Mucosa of rectum (tissue), 2 donors: ENCODE measurements at regions not wholly inside any gene's neighbourhood (a gene's known extent, or its start where the extent isn't known, plus 50 kb on each side); places are given as distances from the start of the nearest gene placed in this dataset.
"Not testable (repeated sequence)": the region's sequence is repeated elsewhere in the genome, so short reads cannot be mapped to it uniquely, and the experiment has no call there.

Source experiments
- H3K27ac ChIP-seq, 2 donors: one replicate each; pipeline ENCODE4 v1.7.0; 2013; ENCODE audit warnings: inconsistent platforms in 2 of 2, low read depth in 2 of 2, low read length in 2 of 2
- H3K27me3 ChIP-seq, 2 donors: one replicate each; pipeline ENCODE4 v1.7.0; 2013; ENCODE audit warnings: low read length in 2 of 2; ENCODE audit not compliant: control insufficient read depth in 2 of 2, insufficient read depth in 2 of 2
- H3K36me3 ChIP-seq, 2 donors: one replicate each; pipeline ENCODE4 v1.7.0; 2013; ENCODE audit warnings: low read length in 2 of 2; ENCODE audit not compliant: control insufficient read depth in 2 of 2, insufficient read depth in 2 of 2
- H3K4me1 ChIP-seq, 2 donors: one replicate each; pipeline ENCODE4 v1.7.0; 2013; ENCODE audit warnings: low read length in 2 of 2, mild to moderate bottlenecking in 1 of 2; ENCODE audit not compliant: control insufficient read depth in 2 of 2, insufficient read depth in 2 of 2
- H3K4me3 ChIP-seq, 2 donors: one replicate each; pipeline ENCODE4 v1.7.0; 2013; ENCODE audit warnings: low read length in 2 of 2
- H3K9ac ChIP-seq, 2 donors: one replicate each; pipeline ENCODE4 v1.7.0; 2013; ENCODE audit warnings: low read length in 2 of 2, low read depth in 1 of 2, mild to moderate bottlenecking in 1 of 2
- H3K9me3 ChIP-seq, 2 donors: one replicate each; pipeline ENCODE4 v1.7.0; 2013; ENCODE audit warnings: low read length in 2 of 2; ENCODE audit not compliant: control insufficient read depth in 2 of 2
- donor health status: healthy.
- donor health status: Normal muscosa, but diverticular disease.

- Histone ChIP-seq H3K36me3 (no peaks in the 10 kb centered on the region), H3K27me3 (no peaks in the 10 kb centered on the region), H3K9ac (no peak overlapping the region), H3K9me3 (no peaks in the 10 kb centered on the region), H3K4me1 (no peaks in the 10 kb centered on the region), H3K4me3 (no peak overlapping the region), H3K27ac (no peak overlapping the region)
Observed at GRCh38 chr13:33561627-33562026, 256.3 kb upstream of the RFC3 start.

DNA sequence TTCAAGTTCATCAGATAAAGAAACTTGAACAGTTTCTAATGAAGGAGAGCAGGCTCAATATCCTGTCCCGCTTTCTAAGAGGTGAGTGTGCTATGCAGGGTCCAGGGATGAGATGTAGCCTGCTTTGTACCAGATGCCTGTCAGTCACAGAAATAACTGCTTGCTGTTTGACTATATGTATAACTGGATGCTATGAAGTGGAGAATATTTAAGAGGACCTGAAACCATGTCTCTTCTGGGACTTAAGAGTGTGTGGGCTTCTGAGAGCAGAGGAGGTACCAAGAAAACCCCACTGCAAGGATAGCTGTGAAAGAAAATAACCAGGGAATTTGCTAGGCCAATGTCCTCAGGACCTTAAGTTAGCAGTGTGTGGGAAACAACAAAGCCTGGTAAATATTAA, 246.3 kb upstream of the RFC3 start:
- Histone ChIP-seq H3K27ac (no peak overlapping the region), H3K27me3 (no peaks in the 10 kb centered on the region), H3K4me3 (no peak overlapping the region), H3K4me1 (no peaks in the 10 kb centered on the region), H3K9ac (no peak overlapping the region), H3K36me3 (no peaks in the 10 kb centered on the region), H3K9me3 (no peaks in the 10 kb centered on the region)

DNA sequence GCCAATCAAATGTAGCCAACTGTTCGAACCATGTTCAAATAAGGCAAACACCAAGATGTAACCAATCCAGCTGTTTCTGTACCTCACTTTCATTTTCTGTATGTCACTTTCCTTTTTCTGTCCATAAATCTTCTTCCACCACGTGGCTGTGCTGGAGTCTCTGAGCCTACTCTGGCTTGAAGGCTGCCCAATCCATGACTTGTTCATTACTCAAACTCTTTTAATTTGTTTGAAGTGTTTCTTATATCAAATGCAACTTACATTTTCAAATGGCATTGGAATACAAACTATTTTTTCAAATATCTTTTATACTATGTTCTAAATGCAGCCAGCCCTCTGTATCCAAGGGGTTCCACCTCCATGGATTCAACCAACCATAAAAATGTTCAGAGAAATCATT, 245.6 kb upstream of the RFC3 start:
- H3K9ac ChIP-seq, H3K9me3 ChIP-seq, H3K4me3 ChIP-seq, H3K27me3 ChIP-seq, H3K4me1 ChIP-seq, H3K27ac ChIP-seq, H3K36me3 ChIP-seq: not testable (repeated sequence)

DNA sequence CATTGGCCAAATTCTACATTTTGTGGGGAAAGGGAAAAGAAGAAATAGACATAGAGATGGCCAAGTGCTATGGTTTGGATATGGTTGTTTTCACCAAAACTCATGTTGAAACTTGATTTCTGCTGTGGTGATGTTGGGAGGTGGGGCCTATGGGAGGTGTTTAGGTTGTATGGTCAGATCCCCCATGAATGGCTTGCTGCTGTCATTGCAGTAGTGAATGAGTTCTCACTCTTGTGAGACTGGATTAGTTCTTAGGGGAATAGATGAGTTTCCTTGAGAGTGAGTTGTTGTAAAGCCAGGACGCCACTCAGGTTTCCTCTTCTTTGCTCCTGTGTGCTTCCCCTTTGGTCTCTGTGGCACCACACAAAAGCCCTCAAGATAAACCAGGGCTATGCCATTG, 242.6 kb upstream of the RFC3 start:
- Histone ChIP-seq H3K4me3 (no peak overlapping the region), H3K36me3 (no peaks in the 10 kb centered on the region), H3K4me1 (no peaks in the 10 kb centered on the region), H3K9me3 (no peaks in the 10 kb centered on the region), H3K27me3 (no peaks in the 10 kb centered on the region), H3K9ac (no peak overlapping the region), H3K27ac (no peak overlapping the region)

DNA sequence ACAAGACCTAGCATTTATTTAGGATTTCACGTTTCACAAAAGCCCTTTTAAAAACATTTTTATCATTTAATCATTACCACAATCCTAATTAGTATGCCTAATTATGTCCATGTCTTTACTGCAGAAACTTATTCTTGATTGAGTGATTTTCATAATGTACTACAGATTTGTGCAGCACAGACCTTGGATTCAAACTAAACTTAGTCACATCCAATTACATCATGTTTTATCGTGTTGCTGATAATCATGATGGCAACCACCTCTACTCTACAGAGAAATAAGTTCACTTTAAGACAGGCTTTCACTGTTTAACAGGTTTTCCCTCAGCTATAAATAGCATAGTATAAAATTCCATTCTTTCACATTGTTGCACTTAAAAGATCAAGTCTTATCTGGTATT, 240.9 kb upstream of the RFC3 start:
- H3K9ac ChIP-seq = no peak overlapping the region
- no peak overlapping the region for H3K27ac ChIP-seq
- H3K27me3 ChIP-seq = no peaks in the 10 kb centered on the region
- no peaks in the 10 kb centered on the region for H3K4me1 ChIP-seq
- no peaks in the 10 kb centered on the region for H3K36me3 ChIP-seq
- H3K9me3 ChIP-seq = no peaks in the 10 kb centered on the region
- no peak overlapping the region for H3K4me3 ChIP-seq

DNA sequence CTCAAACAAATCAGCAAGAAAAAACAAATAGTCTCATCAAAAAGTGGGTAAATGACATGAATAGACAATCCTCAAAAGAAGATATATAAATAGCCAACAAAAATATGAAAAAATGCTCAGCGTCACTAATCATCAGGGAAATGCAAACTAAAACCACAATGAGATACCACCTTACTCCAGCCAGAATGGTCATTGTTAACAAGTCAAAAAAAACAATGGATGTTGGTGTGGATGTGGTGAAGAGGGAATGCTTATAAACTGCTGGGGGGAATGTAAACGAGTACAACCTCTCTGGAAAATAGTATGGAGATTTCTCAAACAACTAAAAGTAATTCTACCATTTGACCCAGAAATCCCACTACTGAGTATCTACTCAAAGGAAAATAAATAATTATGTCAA, 239.2 kb upstream of the RFC3 start:
- Histone ChIP-seq H3K4me3 (no peak overlapping the region), H3K27ac (no peak overlapping the region), H3K9me3 (no peaks in the 10 kb centered on the region), H3K4me1 (no peaks in the 10 kb centered on the region), H3K9ac (no peak overlapping the region), H3K27me3 (no peaks in the 10 kb centered on the region), H3K36me3 (no peaks in the 10 kb centered on the region)

- Histone ChIP-seq H3K9me3 (no peaks in the 10 kb centered on the region), H3K27ac (no peak overlapping the region), H3K27me3 (no peaks in the 10 kb centered on the region), H3K9ac (no peak overlapping the region), H3K36me3 (no peaks in the 10 kb centered on the region), H3K4me1 (no peaks in the 10 kb centered on the region), H3K4me3 (no peak overlapping the region)
Observed at GRCh38 chr13:33582121-33582520, 235.8 kb upstream of the RFC3 start.

GRCh38 chr13:33583398-33583797, 234.6 kb upstream of the RFC3 start:
- Histone ChIP-seq H3K9me3 (no peaks in the 10 kb centered on the region), H3K27me3 (no peaks in the 10 kb centered on the region), H3K9ac (no peak overlapping the region), H3K4me3 (no peak overlapping the region), H3K4me1 (no peaks in the 10 kb centered on the region), H3K36me3 (no peaks in the 10 kb centered on the region), H3K27ac (no peak overlapping the region)

DNA sequence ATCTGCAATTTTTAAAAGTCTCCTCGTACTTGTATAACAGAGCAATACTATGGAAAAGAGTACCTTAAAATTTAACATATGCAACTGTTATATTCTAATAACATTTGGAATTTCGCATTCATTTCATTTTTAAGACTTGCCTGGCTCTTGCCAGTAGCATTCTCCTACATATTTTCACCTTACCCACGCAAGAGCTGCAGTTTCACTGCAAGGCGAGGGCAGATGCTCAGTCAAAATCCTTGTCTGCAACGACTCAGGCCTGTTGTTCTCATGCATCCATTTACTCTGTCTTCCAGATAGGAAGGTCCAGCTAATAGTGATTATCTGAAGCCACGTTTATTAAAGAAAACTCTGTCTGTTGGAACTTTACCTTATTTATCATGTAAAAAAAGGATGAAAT, 227.0 kb upstream of the RFC3 start:
- no peak overlapping the region for H3K27ac ChIP-seq
- H3K4me3 ChIP-seq = no peak overlapping the region
- no peaks in the 10 kb centered on the region for H3K9me3 ChIP-seq
- H3K4me1 ChIP-seq = no peaks in the 10 kb centered on the region
- no peaks in the 10 kb centered on the region for H3K36me3 ChIP-seq
- H3K9ac ChIP-seq = no peak overlapping the region
- no peaks in the 10 kb centered on the region for H3K27me3 ChIP-seq

GRCh38 chr13:33606692-33607091, 211.3 kb upstream of the RFC3 start:
- Histone ChIP-seq H3K27me3 (no peaks in the 10 kb centered on the region), H3K36me3 (no peaks in the 10 kb centered on the region), H3K4me1 (no peaks in the 10 kb centered on the region), H3K9ac (no peak overlapping the region), H3K9me3 (no peaks in the 10 kb centered on the region), H3K27ac (no peak overlapping the region), H3K4me3 (no peak overlapping the region)

DNA sequence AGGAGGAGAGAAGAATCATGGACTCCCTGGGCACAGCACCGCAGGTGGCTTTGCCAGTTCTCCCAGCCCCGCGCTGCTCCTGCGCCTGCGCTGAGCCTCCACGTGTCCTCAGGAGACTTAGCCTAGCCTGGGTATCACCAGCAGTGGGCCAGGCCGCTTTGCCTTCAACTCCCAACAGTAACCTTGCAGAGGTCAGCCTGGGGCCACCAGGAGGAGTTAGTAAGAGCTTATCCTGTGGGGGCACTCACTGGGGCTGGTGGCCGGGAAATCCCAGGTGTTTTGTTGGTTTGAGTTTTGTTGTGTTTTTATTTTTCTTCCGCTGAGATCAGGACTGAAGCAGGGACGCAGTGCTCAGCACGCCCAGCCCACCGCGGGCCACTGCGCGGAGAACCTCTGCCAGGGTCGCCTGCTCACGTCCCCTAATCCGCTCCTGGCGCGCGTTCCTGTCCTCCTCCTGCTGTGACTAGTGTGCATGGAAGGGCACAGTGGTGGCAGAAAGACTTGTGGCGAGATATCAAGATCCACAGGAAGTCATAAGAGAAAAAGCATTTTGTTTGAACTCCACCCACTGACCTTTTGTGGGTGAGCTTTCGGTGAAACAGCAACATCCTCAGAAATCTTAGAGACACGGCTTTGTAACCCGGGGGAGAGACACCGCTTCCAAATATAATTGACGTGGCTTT, 207.4 kb upstream of the RFC3 start:
- Histone ChIP-seq H3K4me3 (peak overlapping the region in 1 of 2 donors; percentile 10), H3K27me3 (no peaks in the 10 kb centered on the region), H3K4me1 (no peaks in the 10 kb centered on the region), H3K36me3 (no peaks in the 10 kb centered on the region), H3K9ac (no peak overlapping the region), H3K27ac (peak overlapping the region; percentile 39 to 69), H3K9me3 (no peaks in the 10 kb centered on the region)
